Renal pelvis (tissue), 1 donor: ENCODE measurements at regions not wholly inside any gene's neighbourhood (a gene's known extent, or its start where the extent isn't known, plus 50 kb on each side); places are given as distances from the start of the nearest gene placed in this dataset.
"Not testable (repeated sequence)": the region's sequence is repeated elsewhere in the genome, so short reads cannot be mapped to it uniquely, and the experiment has no call there.

Source experiments
- DNase-seq: peaks from one replicate; pipeline ENCODE4 v3.0.0-alpha.2; 2013

DNA sequence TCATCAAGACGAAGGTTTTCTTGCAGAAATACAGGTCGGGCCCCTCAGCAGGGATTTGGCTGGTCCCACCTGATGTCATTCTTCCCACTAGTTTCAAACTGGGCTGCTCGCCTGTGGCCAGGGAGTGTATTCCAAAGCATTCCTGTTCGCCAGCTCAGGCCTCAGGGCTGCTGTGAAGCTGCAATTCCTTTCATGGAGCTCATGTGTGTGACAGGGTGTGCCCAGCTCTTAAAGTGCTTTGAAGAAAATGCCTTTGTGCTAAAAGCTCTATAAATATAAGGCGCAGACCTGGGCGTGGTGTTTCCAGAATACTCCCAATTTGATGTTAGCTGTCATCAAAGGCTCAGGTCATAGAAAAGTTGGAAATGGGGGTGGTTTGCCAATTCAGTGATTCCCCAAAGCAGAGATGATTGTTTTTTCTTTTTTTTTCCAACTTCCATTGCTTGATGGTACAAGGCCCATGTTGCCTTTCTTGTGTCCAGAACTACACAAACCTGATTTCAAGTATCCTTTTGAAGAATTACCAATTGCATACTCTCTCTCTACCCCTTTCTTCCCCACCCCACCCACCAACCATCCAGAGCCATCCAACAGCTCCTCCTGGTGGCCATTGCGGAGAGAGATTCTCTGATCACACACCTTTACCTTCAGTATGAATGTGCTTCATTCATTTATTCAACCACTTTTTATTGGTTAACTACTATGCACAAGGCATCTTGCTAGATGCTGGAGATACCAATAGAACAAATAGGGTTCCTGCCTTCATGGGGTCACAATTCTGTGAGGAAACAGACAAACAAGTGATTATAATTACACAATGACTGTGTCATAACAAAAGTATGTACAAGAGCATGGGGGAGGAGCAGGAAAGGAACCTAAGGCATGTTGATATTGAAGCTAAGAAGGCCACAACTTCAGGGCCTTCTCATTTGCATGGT is 297.3 kb upstream of the LYZL1 start:
- no peak for DNase-seq

DNA sequence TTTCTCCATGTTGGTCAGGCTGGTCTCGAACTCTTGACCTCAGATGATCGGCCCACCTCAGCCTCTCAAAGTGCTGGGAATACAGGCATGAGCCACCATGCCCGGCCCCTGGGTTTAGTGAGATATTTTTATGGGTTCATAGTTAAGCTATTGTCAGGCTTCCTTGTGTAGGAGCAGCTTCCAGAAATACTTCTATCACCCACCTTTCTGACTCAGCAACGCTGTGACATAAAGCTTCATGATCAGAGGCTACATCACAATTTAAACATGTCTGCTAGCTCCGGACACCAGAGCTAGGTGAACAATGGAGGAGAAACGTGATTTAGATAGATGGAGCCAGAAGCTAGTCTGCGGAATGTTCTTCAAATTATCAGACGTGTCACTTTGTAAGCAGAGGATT is 295.8 kb upstream of the LYZL1 start:
- no peak for DNase-seq

DNA sequence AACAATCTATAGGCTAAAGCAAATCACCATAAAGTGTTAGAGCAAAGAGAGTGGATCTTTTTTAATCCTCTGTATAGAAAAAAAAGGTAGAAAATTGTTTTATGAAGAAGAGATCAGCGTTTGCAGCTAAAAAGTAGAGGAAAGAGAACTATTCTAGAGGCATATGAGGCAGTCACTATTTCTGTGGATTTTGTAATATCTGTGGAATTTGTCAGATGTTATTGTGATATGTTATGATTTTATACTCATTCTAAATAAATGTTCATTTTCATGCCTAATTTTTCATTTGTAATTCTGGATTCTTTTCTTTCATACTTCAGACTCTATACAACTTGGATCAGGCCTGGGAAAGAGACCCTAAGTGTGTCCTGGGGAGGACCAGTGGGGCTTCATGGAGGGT is 295.0 kb upstream of the LYZL1 start:
- DNase-seq = no peak

DNA sequence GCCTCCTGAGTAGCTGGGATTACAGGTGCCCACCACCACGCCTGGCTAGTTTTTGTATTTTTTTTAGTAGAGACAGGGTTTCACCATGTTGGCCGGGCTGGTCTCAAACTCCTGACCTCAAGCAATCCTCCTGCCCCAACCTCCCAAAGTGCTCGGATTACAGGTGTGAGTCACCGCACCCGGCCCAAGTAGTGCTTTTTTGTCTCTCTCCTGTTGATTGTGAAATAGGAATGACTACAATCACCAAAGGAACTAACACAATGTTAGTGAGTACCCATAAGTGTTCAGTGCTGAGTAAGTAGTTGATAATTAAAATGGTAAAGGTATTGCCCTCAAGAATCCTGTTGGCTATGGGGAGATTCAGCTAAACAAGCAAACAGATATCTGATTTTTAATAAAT is 294.1 kb upstream of the LYZL1 start:
- DNase-seq = not testable (repeated sequence)

DNA sequence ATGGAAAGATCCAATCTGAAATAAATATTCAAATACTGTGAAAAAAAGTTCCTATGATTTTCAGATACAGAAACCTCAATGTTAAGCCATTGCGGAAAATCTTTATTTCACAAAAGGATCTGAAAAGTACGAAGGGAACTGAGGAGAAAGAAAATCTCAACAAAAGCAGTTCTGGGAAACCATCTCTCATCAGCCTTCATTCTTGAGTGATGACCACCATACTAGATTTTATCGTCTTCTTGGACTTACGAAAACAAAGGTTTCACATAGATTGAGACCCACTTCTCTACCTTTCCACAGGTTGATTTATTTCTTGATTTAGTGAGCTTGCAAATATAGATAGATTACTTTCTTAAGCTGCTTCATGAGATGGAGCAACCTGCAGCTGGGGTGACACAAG is 293.4 kb upstream of the LYZL1 start:
- no peak for DNase-seq

DNA sequence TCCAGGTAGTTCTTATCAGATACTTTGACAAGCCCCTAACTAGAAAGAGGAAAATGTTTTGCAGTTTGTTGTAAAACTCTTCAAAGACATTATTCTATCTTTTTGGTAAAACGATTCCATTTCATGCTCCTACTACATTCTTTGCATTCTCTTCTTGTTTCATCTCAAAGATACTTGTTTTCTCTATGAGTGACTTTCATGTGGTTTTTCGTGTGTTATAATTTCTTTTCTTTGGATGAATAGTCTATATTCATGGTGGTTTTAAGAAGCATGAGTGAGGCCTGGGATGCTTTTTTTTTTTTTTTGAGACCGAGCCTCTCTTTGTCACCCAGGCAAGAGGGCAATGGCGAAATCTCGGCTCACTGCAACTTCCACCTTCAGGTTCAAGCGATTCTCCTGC is 292.5 kb upstream of the LYZL1 start:
- no peak for DNase-seq

DNA sequence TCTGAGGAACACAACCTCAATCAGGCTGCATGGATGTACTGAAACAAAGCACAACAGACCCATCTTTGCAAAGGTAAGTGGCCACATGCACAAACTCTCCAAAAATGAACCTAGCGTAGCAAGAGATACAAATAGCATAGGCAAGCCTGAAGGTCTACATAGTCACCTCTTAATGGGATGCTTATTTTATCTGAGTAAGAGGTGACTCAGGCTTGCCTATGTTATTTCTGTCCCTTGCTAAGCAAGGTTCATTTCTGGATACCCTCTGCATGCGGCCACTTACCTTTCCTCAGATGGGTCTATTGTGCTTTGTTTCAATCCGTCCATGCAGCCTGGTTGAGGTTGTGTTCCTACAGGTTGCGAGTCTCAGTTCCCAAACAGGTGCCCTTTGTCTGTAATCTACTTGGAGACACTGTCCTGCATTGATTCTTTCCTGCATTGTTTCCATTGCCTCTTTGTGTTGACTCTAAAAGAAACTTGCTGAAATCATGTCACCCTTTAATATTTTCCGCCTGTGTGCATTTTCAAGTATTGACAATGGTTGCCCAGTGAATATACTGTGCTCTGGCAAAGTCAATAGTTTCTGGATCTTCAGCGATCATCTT is 291.8 kb upstream of the LYZL1 start:
- DNase-seq = no peak

DNA sequence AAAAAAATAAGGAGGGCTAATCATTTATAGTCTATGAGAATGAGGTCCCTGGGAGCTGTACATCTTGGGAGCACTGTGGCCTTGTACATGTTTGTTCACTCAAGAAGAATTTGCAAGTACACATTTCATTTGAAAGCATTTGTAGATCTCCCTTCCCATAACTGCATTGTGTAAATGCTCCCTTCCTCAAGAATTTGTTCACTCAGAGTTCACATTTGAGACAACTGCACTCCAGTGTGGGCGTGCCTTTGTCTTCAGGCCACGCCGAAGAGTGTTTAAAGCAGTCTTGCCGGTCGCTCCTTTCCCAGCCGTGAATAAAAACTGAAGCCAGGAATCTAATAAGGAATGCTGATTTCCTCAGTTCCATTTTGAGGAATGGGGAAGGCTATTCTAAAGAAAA is 291.1 kb upstream of the LYZL1 start:
- no peak for DNase-seq

DNA sequence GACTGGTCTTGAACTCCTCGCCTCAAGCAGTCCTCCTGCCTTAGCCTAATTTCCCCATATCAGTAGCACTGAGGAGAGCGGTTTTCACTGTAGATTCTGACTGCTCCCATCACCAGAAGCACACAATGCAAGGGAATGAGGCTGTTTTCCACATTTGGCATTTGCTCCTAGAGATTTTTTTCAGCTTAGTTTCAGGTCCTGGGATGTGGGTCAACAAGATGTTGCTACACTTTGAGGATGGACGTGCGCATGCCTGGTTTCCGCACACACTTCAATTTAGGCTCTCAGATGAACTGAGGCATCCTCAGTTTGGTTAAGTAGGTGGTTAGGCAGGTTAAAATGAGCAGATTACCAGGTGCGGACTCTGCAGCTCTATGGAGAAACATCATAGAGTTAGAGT is 287.1 kb upstream of the LYZL1 start:
- DNase-seq = no peak

DNA sequence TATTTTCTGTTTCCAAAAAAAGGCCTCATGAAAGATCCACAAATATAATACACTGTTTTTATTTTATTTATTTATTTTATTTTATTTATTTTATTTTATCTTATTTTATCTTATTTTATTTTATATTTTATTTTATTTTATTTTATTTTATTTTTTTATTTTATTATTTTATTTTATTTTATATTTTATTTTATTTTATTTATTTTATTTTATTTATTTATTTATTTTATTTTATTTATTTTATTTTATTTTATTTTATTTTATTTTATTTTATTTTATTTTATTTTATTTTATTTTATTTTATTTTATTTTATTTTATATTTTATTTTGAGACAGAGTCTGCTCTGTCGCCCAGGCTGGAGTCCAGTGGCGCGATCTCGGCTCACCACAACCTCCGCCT is 285.9 kb upstream of the LYZL1 start:
- not testable (repeated sequence) for DNase-seq

DNA sequence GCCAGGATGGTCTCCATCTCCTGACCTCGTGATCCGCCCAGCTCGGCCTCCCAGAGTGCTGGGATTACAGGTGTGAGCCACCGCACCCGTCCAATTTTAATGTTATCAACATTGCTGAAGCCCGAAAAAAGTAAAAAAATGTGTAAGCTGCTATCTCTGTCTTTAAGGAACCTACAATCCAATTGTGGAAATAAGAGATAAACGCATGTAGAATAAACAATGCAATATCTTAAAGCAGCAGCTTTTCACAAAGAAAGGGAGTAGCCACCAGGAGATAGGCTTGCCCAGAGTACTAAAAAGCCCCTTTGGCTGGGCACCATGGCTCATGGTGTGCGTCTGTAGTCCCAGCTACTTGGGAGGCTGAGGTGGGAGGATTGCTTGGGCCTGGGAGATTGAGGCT is 282.9 kb upstream of the LYZL1 start:
- DNase-seq = no peak

DNA sequence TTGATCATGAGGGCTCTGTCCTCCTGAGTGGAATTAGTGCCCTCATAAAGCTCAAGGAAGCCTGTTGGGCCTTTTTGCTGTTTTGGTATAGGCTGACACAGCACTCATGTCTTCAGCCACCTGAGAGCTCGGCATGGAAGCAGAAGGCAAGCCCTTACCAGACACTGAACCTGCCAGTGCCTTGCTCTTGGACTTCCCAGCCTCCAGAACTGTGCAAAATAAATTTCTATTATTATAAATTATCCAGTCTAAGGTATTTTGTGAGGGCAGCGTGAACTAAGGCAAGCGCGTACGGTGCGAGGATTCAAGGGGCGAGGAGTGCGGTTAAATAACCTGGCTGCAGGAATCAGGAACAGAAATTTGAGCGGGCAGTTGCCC is 281.5 kb upstream of the LYZL1 start:
- no peak for DNase-seq

DNA sequence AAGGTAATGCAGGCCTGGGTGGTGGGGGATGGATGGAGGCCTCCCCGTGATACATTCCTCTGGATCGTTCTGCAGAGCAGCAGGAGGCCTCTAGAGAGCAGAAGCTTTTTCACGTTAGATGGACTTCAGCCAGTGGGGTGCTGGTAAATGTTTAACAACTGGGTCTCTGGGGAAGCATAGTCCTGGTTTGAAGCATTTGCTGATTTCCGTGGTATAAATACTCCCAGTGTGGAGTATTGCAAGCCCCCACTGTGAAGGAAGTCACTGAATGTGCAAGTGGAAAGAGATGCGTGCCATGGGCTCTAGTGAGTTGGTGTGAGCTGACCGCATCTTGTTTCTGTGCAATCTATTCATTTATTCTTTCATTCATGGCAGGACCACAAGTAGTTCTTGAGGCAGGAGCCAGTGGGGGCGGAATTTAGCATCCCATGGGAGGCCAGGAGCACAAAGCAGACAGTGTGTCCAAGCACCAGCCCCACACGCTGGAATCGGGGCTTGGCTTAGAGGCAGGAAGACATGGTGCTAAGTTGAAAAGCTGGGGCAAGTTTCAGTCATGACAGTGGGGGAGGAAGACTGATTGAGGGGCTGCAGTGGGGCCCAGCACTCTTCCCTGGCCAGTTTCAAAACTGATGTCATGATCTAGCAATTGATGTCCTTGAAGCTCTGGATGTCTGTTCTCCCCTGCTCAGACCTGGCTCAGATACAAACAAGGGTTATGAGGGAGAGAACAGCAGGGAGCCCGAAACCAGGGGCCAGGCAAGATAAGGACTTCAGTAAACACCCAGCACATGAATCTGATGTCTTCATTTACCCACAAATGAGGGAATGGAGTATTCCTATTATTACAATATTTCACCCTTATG is 280.9 kb upstream of the LYZL1 start:
- DNase-seq = no peak

DNA sequence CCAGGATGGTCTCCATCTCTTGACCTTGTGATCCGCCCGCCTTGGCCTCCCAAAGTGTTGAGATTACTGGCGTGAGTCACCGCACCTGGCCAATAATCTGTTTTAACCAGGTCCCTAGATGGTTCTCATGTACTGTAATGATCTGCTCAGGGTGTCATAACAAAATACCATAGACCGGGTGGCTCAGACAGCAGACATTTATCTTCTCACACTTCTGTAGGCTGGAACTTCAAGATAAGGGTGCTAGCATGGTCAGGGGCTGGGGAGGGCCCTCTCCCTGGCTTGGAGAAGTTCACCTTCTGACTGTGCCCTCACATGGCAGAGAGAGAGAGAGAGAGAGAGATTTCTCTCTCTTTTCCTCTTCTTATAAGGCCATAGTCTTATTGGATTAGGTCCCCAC is 279.4 kb upstream of the LYZL1 start:
- no peak for DNase-seq

DNA sequence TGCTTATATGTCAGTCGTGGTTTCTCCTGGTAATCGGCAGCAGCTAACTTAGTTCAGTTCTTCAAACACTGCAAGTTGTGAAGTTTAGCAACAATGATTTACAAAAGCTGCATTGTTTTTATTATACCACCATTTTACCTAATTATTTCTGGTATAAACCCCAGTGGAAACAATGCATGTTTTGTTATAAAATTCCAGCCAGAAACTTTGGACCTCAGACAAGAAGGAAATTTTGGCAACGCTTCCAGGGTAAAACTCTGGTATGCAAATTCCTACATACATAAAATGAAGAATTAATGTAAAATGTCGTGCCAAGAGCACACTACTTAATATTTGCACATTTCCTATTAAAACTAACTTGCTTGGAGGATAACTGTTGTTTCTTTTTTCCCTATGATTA is 277.4 kb upstream of the LYZL1 start:
- DNase-seq = no peak

DNA sequence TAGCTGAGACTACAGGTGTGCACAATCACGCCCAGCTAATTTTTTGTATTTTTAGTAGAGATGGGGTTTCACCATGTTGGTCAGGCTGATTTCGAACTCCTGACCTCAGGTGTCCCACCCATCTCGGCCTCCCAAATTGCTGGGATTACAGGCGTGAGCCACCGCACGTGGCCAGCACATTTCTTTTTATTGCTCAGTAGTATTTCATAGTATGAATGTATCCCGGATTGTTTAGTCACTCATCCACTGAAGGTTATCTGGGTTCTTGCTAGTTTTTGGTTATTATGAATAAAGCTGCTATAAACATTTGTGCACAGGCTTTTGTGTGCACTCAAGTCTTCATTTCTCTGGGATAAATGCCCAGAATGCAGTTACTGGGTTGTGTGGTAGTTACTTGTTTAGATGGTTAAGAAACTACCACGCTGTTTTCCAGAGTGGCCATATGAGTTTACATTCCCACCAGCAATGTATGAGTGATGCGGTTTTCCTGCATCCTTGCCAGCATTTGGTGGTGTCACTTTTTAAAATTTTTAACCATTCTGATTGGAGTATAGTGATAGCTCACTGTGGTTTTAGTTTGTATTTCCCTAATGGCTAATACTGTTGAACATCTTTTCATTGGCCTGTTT is 275.8 kb upstream of the LYZL1 start:
- no peak for DNase-seq

DNA sequence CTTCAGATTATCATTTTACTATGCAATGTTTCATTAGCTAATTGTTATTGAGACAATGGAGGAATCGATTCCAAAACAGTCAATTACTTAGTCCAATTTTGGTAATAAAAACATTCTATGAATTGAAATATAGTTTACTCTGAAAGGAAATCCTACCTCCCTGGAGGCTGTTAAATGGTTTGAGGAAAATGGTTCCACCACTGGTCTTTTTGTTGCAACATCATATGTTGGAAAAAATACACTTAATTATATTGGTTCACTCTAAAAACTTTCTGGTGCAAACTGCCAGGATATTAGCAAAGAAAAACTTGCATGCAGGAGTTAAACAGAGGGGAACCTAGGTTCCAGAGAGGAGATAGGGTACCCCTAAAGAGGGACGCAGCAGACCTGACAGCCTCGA is 267.3 kb upstream of the LYZL1 start:
- no peak for DNase-seq

DNA sequence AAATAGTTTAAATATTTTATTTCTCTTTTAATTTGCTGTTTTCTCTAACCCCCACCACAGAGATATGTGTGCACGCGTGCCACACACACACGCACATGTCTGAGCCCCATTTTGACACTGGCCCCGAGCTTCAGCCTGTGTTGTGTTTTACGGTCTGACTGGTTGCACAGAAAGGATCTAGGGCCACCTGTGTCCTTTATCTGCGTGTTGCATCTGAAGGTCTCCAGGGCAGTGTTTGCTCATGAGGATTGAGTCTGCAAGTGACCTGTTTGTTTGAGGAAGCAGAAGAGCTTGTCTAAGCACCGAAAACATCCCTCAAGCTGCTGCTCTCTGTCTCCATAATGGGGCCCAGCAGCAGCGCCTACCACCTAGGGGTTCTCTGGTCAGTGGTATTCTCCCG is 266.4 kb upstream of the LYZL1 start:
- DNase-seq = no peak

DNA sequence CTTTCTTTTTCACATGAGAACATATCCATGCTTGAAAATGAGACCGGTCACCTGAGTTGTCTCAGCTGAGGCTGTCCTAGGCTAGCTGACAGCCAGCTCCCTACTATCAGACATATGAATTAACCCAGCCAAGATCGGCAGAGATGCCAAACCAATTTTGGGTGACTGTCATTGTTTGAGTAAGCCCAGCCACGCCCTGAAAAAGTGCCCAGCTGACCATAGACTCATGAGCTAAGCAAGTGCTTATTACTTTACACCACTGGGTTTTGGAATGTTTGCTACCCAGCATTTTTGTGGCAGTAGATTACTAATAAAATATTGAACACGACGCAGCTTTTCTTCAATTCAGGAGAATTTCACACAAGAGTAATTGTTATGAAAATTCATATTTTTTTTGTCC is 265.2 kb upstream of the LYZL1 start:
- DNase-seq = no peak

DNA sequence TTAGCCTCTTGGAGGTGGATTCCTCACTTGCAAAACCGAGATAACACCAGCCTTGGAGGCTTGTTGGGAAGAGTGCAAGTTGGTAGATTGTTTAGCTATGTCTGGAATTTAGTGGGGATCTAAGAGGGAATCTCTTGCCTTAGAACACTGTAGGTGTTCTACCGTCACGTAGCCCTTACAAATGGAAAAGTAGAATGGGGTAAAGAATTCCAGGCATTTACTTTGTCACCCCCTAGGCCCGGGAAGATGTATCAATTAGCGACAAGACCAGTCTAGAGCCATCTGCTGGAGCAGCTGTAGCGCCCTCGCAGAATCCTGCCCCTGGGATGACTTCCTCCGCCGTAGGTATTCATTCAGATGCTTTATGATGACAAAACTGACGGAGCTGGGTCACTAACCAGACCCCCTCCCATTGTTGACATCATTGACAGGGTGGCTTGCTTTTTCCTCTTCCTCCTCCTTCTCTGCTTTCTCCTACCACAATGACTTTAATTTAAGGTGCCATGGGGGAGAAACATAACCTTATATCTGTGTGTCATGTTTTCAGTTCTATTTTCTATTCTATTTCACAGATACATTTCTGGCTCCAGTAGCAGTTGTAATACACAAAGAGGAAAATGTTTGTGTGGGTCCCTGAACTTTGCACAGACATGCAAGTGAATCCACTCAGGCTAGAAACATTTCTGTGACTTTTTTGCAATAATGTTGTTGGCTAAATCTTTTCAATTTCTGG is 262.6 kb upstream of the LYZL1 start:
- no peak for DNase-seq

DNA sequence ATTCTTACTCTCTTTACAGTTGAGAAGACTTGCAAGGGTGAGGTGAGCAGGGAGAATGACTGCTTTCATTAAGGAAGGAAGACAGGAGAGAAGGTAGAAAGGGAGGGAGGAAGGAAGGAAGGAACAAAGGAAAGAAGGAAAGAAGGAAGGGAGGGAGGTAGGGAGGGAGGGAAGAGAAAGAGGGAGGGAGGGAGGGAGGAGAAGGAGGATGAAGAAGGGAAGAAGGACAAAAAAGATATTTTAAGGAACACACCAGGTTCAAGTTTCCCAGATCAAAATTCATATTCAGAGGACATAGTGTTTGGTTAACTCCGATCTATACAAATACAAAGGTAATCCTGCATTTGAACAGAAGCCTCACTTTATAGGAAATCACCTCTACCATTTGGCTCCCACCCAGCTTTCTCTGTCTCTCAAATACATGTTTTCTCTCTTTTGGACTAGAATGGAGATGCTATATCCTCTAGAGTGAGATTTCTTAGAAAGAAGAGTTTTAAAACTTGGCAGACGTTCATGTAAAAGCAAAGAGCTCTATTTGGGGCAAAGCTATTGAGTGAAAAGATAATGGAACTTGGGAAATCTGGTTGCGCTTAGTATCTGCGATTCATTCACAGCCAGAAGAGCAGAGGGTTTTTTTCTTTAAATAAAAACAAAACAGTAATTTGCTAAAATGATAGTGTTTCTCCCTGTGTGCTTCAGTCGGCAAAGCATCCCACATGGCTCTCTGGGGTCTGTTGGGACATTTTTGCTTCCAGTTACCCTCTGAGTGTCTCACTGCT is 261.9 kb upstream of the LYZL1 start:
- DNase-seq = no peak
